HG03378 (cell line): ENCODE measurements at regions not wholly inside any gene's neighbourhood (a gene's known extent, or its start where the extent isn't known, plus 50 kb on each side); places are given as distances from the start of the nearest gene placed in this dataset.

Source experiments
- ATAC-seq: cut with Tn5 transposase; IDR thresholded peaks from one replicate; pipeline ENCODE4 v1.9.1; 2021; ENCODE audit warnings: mild to moderate bottlenecking, moderate library complexity; ENCODE audit not compliant: unreplicated experiment

DNA sequence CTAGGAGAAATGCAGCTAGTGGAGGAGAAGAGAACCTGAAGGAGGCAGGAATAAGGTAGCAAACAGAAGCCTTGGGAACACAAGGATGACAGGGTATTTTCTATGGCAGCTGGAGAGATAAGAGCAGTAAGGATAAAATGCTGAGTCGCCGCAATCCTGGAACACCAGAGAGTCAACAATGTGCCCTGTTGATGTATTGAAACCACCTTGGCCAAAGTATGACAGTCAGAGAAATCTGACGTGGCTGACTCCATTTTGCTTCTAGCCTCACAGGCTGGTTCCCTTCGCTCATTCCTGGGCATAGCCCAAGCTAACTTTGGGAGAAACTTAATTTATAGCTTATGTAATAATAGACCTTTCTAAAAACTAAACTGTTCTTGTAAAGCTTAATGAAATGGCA, 56.6 kb upstream of the C4orf54 start:
- ATAC-seq: no peak

DNA sequence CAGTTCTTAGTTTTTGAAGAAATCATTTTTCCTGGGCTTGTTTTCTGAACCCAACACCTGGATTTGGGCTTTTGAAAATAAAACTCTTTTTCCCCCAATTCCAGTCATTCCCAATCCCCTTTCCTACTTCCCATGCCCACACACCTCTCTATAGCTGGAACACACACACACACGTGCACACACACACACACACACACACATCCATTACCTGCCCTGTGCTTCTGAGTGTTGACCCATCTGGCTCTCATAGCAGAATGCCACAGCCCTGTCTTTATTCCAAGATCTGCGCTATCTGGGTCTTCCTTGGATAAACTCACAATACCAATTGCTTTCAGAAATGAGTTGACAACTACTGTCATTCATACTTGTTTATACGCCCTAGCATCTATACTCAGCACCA, 54.9 kb upstream of the C4orf54 start:
- no peak for ATAC-seq

DNA sequence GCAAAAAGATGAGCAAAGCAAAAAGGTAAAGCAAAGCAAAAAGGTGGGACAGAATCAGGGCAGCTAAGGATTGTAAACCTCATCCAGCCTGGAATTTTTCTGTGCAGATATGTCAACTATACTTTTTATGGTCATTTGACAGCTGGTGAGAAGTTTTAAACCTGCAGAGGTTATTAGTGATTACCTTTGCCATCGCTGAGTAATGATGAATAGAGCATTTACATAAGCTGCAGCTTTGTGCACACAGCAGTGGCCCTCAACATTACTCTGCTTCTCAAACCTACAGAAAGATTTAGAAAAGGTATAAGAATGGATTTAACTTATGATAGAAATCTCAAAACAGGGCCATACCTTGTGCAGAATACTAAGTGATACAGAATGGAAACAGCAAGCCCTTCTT, 54.5 kb upstream of the C4orf54 start:
- ATAC-seq: no peak

DNA sequence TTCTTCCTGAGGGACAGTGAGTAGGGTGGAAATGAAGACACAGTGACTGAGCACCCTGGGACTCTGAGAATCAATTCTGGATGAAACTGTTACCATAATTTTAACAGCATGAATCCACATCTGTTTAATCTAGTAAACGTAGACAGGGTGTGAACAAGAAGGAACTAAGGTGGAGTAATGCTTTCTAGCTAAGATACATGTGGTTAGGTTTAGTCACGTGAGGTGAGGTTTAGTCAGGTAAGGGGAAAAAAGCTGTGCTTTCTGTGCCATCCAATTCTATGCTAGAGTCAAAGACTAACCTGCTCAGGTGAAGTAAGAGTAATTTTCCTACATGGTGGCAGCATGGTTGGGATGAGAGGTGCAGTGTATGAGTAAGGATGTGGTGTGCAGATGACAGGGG, 54.0 kb upstream of the C4orf54 start:
- ATAC-seq: no peak

DNA sequence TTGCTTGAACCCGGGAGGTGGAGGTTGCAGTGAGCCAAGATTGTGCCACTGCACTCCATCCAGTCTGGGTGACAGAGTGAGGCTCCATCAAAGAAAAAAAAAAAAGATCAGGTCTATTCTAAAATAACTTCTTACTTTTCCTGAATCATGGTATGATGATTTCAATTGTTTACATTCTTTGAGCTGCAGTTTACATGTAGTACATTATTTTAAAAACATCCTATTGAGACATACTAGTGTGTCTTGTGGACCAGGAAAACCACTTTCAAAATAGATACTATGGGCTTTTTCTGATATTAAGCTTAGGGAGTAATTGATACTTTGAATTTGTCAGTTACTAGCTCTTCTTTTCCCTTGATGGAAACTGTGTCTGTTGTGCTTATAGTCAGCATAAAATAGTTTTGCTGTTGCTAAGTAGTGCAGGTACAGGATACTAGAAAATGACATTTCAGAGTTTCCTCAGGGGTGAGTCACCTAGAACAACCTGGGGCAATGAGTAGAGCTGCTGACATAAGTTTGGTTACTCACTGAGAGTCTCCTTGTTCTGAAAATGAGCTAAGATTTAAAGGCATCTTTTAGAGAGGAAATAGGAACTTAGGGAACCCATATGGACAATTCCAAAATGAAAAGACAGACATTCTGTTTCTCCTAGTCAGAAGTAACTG, 53.2 kb upstream of the C4orf54 start:
- no peak for ATAC-seq

DNA sequence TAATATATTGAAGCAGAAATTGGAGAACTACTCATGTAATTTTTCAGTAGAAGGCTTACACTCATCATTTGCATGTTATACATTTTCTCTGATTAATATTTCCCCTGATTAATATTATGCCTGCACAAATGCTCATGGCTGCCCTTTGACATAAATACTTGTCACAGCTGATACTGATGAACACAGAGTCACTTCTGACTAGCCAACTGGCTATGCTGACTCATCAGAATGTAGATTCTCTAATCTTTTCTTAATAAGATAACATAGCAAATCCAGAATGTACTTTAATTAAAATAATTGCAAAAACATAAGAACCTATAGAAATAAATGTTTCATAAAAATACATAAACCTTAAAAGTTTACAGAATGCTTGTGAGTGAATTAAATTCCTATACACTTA, 52.4 kb upstream of the C4orf54 start:
- ATAC-seq: no peak

DNA sequence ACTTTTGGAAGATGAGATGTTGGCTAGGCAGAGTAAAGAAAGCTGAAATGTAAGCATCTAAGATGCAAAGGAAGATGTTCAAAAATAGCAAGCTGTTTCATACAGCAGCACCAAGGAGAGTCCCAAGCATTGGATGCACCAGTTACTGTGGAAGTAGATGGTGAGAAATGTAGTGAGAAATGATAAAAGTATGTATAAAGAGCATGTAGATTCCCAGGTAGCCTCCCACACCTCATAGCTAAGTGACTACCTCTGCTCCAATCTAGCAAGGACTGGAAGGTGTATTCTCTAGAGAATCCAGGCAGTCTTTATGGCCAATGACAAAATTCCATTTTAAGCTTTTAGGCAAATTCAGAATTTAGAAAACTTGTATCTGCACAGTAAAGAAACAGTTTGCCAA, 50.9 kb upstream of the C4orf54 start:
- ATAC-seq: no peak
